ENCODE measurements at regions not wholly inside any gene's neighbourhood (a gene's known extent, or its start where the extent isn't known, plus 50 kb on each side); places are given as distances from the start of the nearest gene placed in this dataset.

- TF ChIP-seq RARB (CRISPR knock-in tag; IDR thresholded peaks at IDR 0.05): no peak
- no peak for TF ChIP-seq PATZ1 (CRISPR knock-in tag; IDR thresholded peaks at IDR 0.05; ENCODE audit: borderline replicate concordance)
- no peak for TF ChIP-seq SNAI2 (CRISPR knock-in tag; IDR thresholded peaks at IDR 0.05)
- no peak for TF ChIP-seq CSRNP3 (CRISPR knock-in tag; IDR thresholded peaks at IDR 0.05)
- TF ChIP-seq ZNF565 (CRISPR knock-in tag; conservative IDR thresholded peaks at IDR 0.05; ENCODE audit: low read depth): no peak
- TF ChIP-seq PPARA (CRISPR knock-in tag; IDR thresholded peaks at IDR 0.05; ENCODE audit: borderline replicate concordance): no peak
- TF ChIP-seq TSHZ2 (CRISPR knock-in tag; IDR thresholded peaks at IDR 0.05): no peak
- TF ChIP-seq GLIS3 (CRISPR knock-in tag; IDR thresholded peaks at IDR 0.05): no peak
- TF ChIP-seq ARNTL (CRISPR knock-in tag; IDR thresholded peaks at IDR 0.05; ENCODE audit: borderline replicate concordance, low read depth): no peak
- no peak for TF ChIP-seq BACH2 (CRISPR knock-in tag; IDR thresholded peaks at IDR 0.05; ENCODE audit: borderline replicate concordance)
- no peak for TF ChIP-seq CSDC2 (CRISPR knock-in tag; IDR thresholded peaks at IDR 0.05)
- TF ChIP-seq ISL1 (CRISPR knock-in tag; IDR thresholded peaks at IDR 0.05): no peak
- TF ChIP-seq ZFP30 (CRISPR knock-in tag; IDR thresholded peaks at IDR 0.05): no peak
- no peak for TF ChIP-seq OSR1 (CRISPR knock-in tag; IDR thresholded peaks at IDR 0.05)
- no peak for TF ChIP-seq ZNF70 (CRISPR knock-in tag; IDR thresholded peaks at IDR 0.05)
- TF ChIP-seq CREB5 (CRISPR knock-in tag; IDR thresholded peaks at IDR 0.05; ENCODE audit: low read depth): no peak
- TF ChIP-seq TCF4 (CRISPR knock-in tag; IDR thresholded peaks at IDR 0.05; ENCODE audit: borderline replicate concordance): no peak
- no peak for ATAC-seq
Measured at GRCh38 chr11:127458561-127458960, 458.0 kb upstream of the KIRREL3 start.

GRCh38 chr11:127454856-127455255 is 454.3 kb upstream of the KIRREL3 start:
- ATAC-seq: no peak
- TF ChIP-seq ESRRG (CRISPR knock-in tag; IDR thresholded peaks at IDR 0.05) (no peak), TCF4 (CRISPR knock-in tag; IDR thresholded peaks at IDR 0.05; ENCODE audit: borderline replicate concordance) (no peak; the same call in 1 of the 2 replicates), BACH2 (CRISPR knock-in tag; IDR thresholded peaks at IDR 0.05; ENCODE audit: borderline replicate concordance) (no peak), TOX (CRISPR knock-in tag; IDR thresholded peaks at IDR 0.05; ENCODE audit: borderline replicate concordance) (no peak), RARB (CRISPR knock-in tag; IDR thresholded peaks at IDR 0.05) (no peak), CREB5 (CRISPR knock-in tag; IDR thresholded peaks at IDR 0.05; ENCODE audit: low read depth) (no peak), ZFP30 (CRISPR knock-in tag; IDR thresholded peaks at IDR 0.05) (no peak), PPARA (CRISPR knock-in tag; IDR thresholded peaks at IDR 0.05; ENCODE audit: borderline replicate concordance) (no peak), ZFP3 (CRISPR knock-in tag; IDR thresholded peaks at IDR 0.05) (no peak), ZC3H10 (CRISPR knock-in tag; IDR thresholded peaks at IDR 0.05) (no peak)

GRCh38 chr11:127452533-127452932 is 452.0 kb upstream of the KIRREL3 start:
- TF ChIP-seq ARNTL (CRISPR knock-in tag; IDR thresholded peaks at IDR 0.05; ENCODE audit: borderline replicate concordance, low read depth) (no peak), CSDC2 (CRISPR knock-in tag; IDR thresholded peaks at IDR 0.05) (no peak), SNAI2 (CRISPR knock-in tag; IDR thresholded peaks at IDR 0.05) (no peak), ESRRG (CRISPR knock-in tag; IDR thresholded peaks at IDR 0.05) (no peak)
- ATAC-seq: no peak
